HG03280 (cell line): ENCODE measurements at regions not wholly inside any gene's neighbourhood (a gene's known extent, or its start where the extent isn't known, plus 50 kb on each side); places are given as distances from the start of the nearest gene placed in this dataset.
"Not testable (repeated sequence)": the region's sequence is repeated elsewhere in the genome, so short reads cannot be mapped to it uniquely, and the experiment has no call there.

Experiments
- ATAC-seq: cut with Tn5 transposase; IDR thresholded peaks from one replicate; pipeline ENCODE4 v1.9.1; 2021; ENCODE audit warnings: mild to moderate bottlenecking, moderate library complexity; ENCODE audit not compliant: unreplicated experiment

GRCh38 chr16:31718998-31719397, 154.6 kb upstream of the ZNF267 start:
- ATAC-seq = no peak

- ATAC-seq = no peak
These were observed 146.1 kb upstream of the ZNF267 start for GRCh38 chr16:31727553-31727952.

DNA sequence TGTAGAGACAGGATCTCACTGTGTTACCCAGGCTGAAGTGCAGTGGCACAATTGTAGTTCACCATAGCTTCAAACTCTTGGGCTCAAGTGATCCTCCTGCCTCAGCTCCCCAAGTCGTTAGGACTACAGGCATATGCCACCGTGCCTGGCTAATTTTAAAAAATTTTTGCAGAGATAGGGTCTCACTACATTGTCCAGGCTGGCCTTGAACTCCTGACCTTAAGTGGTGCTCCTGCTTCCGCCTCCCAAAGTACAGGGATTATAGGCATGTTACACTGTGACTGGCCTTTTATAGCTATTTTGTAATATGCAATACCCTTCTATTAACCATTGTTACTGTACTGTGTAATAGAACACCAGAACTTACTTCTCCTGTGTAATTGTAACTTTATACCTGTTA, 139.3 kb upstream of the ZNF267 start:
- ATAC-seq = no peak

DNA sequence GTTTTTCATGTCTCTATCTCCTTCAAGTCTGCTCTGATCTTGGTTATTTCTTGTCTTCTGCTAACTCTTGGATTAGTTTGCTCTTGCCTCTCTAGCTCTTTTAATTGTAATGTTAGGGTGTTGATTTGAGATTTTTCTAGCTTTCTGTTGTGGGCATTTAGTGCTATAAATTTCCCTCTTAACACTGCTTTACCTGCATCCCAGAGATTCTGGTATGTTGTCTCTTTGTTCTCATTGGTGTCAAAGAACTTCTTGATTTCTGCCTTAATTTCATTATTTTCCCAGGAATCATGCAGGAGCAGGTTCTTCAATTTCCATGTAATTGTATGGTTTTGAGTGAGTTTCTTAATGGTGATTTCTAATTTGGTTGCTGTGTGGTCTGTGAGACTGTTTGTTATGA, 128.5 kb upstream of the ZNF267 start:
- not testable (repeated sequence) for ATAC-seq

DNA sequence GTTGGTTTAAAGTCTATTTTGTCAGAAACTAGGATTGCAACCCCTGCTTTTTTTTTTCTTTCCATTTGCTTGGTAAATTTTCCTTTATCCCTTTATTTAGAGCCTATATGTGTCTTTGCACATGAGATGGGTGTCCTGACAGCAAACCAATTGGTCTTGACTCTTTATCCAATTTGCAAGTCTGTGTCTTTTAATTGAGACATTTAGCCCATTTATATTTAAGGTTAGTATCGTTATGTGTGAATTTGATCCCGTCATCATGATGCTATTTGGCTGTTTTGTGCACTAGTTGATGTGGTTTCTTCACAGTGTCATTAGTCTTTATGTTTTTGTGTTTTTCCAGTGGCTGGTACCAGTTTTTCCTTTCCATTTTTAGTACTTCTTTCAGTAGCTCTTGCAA, 127.7 kb upstream of the ZNF267 start:
- ATAC-seq = no peak

GRCh38 chr16:31754998-31755615, 118.5 kb upstream of the ZNF267 start:
- no peak for ATAC-seq

- no peak for ATAC-seq
These were observed 109.5 kb upstream of the ZNF267 start for GRCh38 chr16:31764103-31764502.

- no peak for ATAC-seq
These were observed 106.3 kb upstream of the ZNF267 start for GRCh38 chr16:31767267-31767666.

DNA sequence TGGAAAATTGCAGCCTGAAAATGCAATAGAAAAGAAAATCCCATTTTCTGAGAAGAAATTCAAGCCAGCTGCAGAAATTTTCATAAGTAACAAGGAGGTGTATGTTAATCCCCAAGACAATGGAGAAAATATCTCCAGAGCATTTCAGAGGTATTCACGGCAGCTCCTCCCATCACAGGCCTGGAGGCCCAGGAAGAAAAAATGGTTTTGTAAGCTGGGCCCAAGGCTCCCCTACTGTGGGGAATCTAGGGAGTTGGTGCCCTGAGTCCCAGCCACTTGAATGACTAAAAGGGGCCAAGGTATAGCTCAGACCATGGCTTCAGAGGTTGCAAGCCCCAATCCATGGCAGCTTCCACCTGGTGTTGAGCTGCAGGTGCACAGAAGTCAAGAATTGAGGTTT, 93.3 kb upstream of the ZNF267 start:
- ATAC-seq = no peak

GRCh38 chr16:31785126-31785525, 88.5 kb upstream of the ZNF267 start:
- ATAC-seq = no peak

GRCh38 chr16:31807086-31807485, 66.5 kb upstream of the ZNF267 start:
- ATAC-seq = no peak

GRCh38 chr16:31810863-31811262, 62.7 kb upstream of the ZNF267 start:
- no peak for ATAC-seq

DNA sequence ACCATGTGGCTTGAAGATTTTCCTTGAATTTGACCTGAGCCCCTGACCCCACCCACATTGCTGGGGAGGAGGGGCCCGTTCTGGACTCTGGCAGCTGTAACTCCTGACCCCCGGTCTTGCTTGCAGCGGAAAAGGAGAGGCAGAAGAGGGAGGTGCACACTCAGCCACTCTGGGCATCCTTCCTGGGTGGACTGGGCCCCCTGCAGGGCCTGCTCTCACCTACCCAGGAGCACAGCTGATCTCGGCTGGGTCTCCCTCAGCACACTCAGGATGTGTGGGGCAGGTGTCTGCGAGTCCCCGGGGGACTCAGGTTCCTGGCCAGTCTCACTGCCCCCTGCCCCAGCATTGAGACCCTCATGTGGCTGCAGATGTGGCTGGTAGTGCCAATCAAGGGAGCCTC, 57.5 kb upstream of the ZNF267 start:
- not testable (repeated sequence) for ATAC-seq

GRCh38 chr16:31819386-31819785, 54.2 kb upstream of the ZNF267 start:
- no peak for ATAC-seq

GRCh38 chr16:31819948-31820347, 53.7 kb upstream of the ZNF267 start:
- no peak for ATAC-seq
